Body of pancreas (tissue), 4 donors: ENCODE measurements at regions not wholly inside any gene's neighbourhood (a gene's known extent, or its start where the extent isn't known, plus 50 kb on each side); places are given as distances from the start of the nearest gene placed in this dataset.

Experiments
- ATAC-seq: fragments of 150-250 bp; one replicate; pipeline ENCODE4 v1.9.1; 2016
- DNase-seq, 4 donors: peaks; one replicate each; pipeline ENCODE4 v3.0.0-alpha.2; 2019
- H3K27ac ChIP-seq, 4 donors: fragments of 200-600 bp; sonication (generic); 1 replicate in 3 of 4; 2 replicates in 1 of 4; pipeline versions ENCODE4 v1.5.1 to v1.6.1; 2016 to 2019; ENCODE audit warnings: mild to moderate bottlenecking in 1 of 4, mixed read lengths in 1 of 4, moderate library complexity in 1 of 4
- H3K27me3 ChIP-seq, 2 donors: fragments of 200-600 bp; sonication (generic); one replicate each; pipeline ENCODE4 v1.6.0; 2016; ENCODE audit warnings: mild to moderate bottlenecking in 1 of 2
- H3K36me3 ChIP-seq, 2 donors: fragments of 200-600 bp; sonication (generic); replicated peaks in 1 of 2; 2 replicates each; pipeline ENCODE4 v1.5.1; 2016; ENCODE audit warnings: low read depth in 2 of 2; ENCODE audit not compliant: insufficient read depth in 1 of 2
- H3K4me1 ChIP-seq: fragments of 200-600 bp; sonication (generic); one replicate; pipeline ENCODE4 v1.6.0; 2016
- H3K4me3 ChIP-seq, 2 donors: fragments of 200-600 bp; sonication (generic); 1 replicate in 1 of 2; 2 replicates in 1 of 2; pipeline ENCODE4 v1.5.1; 2016 to 2019
- H3K9me3 ChIP-seq, 3 donors: fragments of 200-600 bp; sonication (generic); 1 replicate in 2 of 3; 2 replicates in 1 of 3; pipeline ENCODE4 v1.5.1; 2016
- CTCF ChIP-seq, 7 experiments: fragments of 450-650 bp in 4 of 7; fragments of 200-600 bp in 3 of 7; sonication (generic) in 3 of 7; IDR thresholded peaks; one replicate each; pipeline ENCODE4 v1.5.1; 2016 to 2019; ENCODE audit warnings: antibody characterized with exemption in 7 of 7
- POLR2A ChIP-seq, 3 donors: fragments of 450-650 bp; IDR thresholded peaks; one replicate each; pipeline ENCODE4 v1.6.1; 2016; ENCODE audit warnings: antibody characterized with exemption in 3 of 3, mild to moderate bottlenecking in 2 of 3
- WGBS, 2 donors: methylation state at CpG; one replicate each; pipeline ENCODE4 v1.1.5; 2017; 5-methylcytosine and 5-hydroxymethylcytosine counted together
- intact Hi-C: fragments of 100-400 bp; cut with DNase I; formaldehyde crosslinking; loops from one replicate; pipeline ENCODE4 v1.15.1; 2023

- H3K27ac ChIP-seq, result peak overlapping the region; percentile 53 to 84 (median 71)
- DNase-seq (no peak), ATAC-seq (no peak)
- TF ChIP-seq CTCF (IDR thresholded peaks at IDR 0.05), result no peak
- intact Hi-C loops, result no loop called here
- peaks cover 64% of the 10 kb centered on the region for H3K4me1 ChIP-seq
- 46 to 47% methylated on average over 3 of the region's 3 CpGs for WGBS, 2 donors
- no peaks in the 10 kb centered on the region for H3K27me3 ChIP-seq
- no peaks in the 10 kb centered on the region for H3K36me3 ChIP-seq
- H3K4me3 ChIP-seq, result no peak overlapping the region
- no peaks in the 10 kb centered on the region for H3K9me3 ChIP-seq
Measured at GRCh38 chr20:50308166-50308512, 117.5 kb downstream of the CEBPB start.

DNA sequence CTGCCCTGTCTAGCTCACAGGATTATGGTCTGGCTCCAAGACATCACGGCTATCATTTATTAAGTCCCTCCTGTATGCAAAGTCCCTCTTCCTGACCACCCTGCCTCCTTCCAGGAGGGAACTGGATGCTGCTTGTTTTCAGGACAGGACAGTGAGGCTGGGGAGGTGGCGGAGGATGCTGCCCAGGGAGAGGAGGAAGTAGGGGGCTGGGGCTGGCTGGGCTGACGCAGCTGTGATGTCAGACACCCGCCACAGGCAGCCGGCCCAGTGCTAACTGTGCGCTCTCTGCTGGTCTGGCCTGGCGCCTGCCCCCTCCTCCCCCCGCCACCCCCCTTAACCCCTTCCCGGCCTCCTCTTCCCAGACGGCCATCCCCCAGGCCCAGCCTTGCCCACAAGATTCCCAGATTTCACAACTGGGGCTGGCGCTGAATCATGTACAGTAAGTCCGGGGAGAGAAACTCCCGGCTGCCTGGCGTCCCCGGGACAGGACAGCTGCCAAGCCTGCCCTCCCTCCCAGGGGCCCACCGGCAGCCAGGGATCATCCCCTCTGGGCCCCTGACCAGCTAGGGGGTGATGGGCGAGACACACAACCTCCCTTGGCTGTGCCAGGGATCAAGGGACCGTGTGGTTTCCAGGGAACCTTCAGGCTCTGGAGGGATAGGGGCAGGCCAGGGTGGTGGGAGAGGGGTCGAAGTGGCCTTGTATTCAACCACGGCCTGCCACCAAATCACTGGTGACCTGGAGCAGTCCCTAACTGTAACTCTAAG, 118.1 kb downstream of the CEBPB start:
- Histone ChIP-seq H3K27ac (peak overlapping the region; percentile 53 to 84 (median 71)), H3K4me3 (no peak overlapping the region), H3K9me3 (no peaks in the 10 kb centered on the region), H3K4me1 (peaks cover 64% of the 10 kb centered on the region), H3K36me3 (no peaks in the 10 kb centered on the region), H3K27me3 (no peaks in the 10 kb centered on the region)
- WGBS, 2 donors, result 36 to 42% methylated on average over 5 to 19 of the region's 20 CpGs
- TF ChIP-seq POLR2A (IDR thresholded peaks at IDR 0.05) (peak in 2 of 3 donors; percentile 41 to 51), CTCF (IDR thresholded peaks at IDR 0.05) (no peak)
- intact Hi-C loops, result no loop called here
- DNase-seq (peak; percentile 59 to 88 (median 78)), ATAC-seq (peak; percentile 43)

DNA sequence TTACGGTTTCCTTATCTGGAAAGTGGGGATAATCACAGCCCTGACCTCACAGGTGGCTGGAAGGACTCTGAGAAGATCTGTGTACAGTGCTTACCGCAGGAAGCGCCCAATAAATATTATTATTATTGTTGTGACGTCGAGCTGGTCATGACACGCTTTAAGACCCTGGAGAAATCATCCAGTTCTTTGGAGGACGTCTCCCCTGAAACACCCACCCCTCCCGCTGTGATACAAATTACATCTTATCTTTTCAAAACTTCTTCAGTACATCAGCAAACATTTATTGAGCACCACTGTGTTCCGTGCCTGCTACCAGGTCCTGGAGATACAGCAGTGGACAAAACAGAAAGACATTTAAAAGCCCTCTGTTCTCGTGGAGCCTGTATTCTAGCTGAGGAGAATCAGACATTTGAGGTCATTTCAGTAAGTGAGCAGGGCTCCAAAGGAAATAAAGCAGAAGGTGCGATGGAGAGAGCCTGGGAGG, 118.7 kb downstream of the CEBPB start:
- intact Hi-C loops, result no loop called here

GRCh38 chr20:50309764-50310672, 119.4 kb downstream of the CEBPB start:
- Histone ChIP-seq H3K4me3 (no peak overlapping the region), H3K36me3 (no peaks in the 10 kb centered on the region), H3K9me3 (no peaks in the 10 kb centered on the region), H3K27ac (peak overlapping the region in 3 of 4 donors; percentile 62 to 84 (median 80)), H3K27me3 (no peaks in the 10 kb centered on the region), H3K4me1 (peaks cover 56% of the 10 kb centered on the region)
- no peak for TF ChIP-seq CTCF (IDR thresholded peaks at IDR 0.05)
- TF ChIP-seq POLR2A (IDR thresholded peaks at IDR 0.05), result no peak
- WGBS, 2 donors, result 86 to 90% methylated on average over 17 of the region's 20 CpGs
- DNase-seq (no peak), ATAC-seq (no peak)
- intact Hi-C loops, result no loop called here

More for the DNA sequence above, 118.7 kb downstream of the CEBPB start:
- DNase-seq (no peak), ATAC-seq (no peak)
- no peaks in the 10 kb centered on the region for H3K9me3 ChIP-seq
- H3K4me3 ChIP-seq, result no peak overlapping the region
- H3K27me3 ChIP-seq, result no peaks in the 10 kb centered on the region
- H3K4me1 ChIP-seq, result peaks cover 57% of the 10 kb centered on the region
- no peaks in the 10 kb centered on the region for H3K36me3 ChIP-seq
- H3K27ac ChIP-seq, result peak overlapping the region; percentile 52 to 84 (median 71)
- TF ChIP-seq CTCF (IDR thresholded peaks at IDR 0.05) (no peak), POLR2A (IDR thresholded peaks at IDR 0.05) (no peak)
- 42 to 45% methylated on average over 11 of the region's 11 CpGs for WGBS, 2 donors
